ENCODE measurements at regions not wholly inside any gene's neighbourhood (a gene's known extent, or its start where the extent isn't known, plus 50 kb on each side); places are given as distances from the start of the nearest gene placed in this dataset.

GRCh38 chr10:43706166-43706565 is 57.5 kb upstream of the ZNF32 start:
- TF ChIP-seq BACH2 (CRISPR knock-in tag; IDR thresholded peaks at IDR 0.05; ENCODE audit: borderline replicate concordance) (no peak), ARNTL (CRISPR knock-in tag; IDR thresholded peaks at IDR 0.05; ENCODE audit: borderline replicate concordance, low read depth) (no peak), CSRNP3 (CRISPR knock-in tag; IDR thresholded peaks at IDR 0.05) (no peak), ISL1 (CRISPR knock-in tag; IDR thresholded peaks at IDR 0.05) (no peak), TSHZ2 (CRISPR knock-in tag; IDR thresholded peaks at IDR 0.05) (no peak)
- TF ChIP-seq, protein P1, sequence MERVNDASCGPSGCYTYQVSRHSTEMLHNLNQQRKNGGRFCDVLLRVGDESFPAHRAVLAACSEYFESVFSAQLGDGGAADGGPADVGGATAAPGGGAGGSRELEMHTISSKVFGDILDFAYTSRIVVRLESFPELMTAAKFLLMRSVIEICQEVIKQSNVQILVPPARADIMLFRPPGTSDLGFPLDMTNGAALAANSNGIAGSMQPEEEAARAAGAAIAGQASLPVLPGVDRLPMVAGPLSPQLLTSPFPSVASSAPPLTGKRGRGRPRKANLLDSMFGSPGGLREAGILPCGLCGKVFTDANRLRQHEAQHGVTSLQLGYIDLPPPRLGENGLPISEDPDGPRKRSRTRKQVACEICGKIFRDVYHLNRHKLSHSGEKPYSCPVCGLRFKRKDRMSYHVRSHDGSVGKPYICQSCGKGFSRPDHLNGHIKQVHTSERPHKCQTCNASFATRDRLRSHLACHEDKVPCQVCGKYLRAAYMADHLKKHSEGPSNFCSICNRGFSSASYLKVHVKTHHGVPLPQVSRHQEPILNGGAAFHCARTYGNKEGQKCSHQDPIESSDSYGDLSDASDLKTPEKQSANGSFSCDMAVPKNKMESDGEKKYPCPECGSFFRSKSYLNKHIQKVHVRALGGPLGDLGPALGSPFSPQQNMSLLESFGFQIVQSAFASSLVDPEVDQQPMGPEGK (CRISPR knock-in tag; IDR thresholded peaks at IDR 0.05; ENCODE audit: borderline replicate concordance): no peak

All from SK-N-SH treated with all-trans-retinoic acid at 6 μM for 48 hours (cell line).